22Rv1 (cell line): ENCODE measurements at regions not wholly inside any gene's neighbourhood (a gene's known extent, or its start where the extent isn't known, plus 50 kb on each side); places are given as distances from the start of the nearest gene placed in this dataset.

Experiments
- ZFX ChIP-seq: fragments of 450-650 bp; IDR thresholded peaks from 2 replicates; pipeline ENCODE4 v1.6.1; 2017; ENCODE audit warnings: antibody characterized with exemption, borderline replicate concordance
- TF ChIP-seq, protein P1 (sequence below): fragments of 450-650 bp; IDR thresholded peaks from 2 replicates; pipeline ENCODE4 v1.5.1; 2017; ENCODE audit warnings: mild to moderate bottlenecking

DNA sequence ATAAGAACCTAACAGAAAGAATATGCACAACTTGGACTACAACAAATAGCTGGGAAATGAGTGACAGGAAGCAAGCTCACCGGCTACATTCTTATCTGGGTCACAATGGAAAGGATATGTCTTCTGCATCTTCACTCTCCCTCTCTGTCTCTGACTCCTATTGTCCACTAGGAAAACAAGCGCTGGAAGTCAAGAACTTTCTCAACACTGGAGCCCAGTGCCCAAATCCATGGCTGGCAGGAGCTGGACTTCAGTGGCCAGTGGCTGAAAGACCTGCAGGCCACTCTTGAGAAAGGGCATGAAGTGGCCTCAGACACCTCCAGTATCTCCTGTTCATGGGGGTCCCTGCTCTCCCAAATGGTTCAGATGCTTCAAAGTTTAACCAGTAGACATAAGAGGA is 62.0 kb downstream of the FAM50B start:
- TF ChIP-seq, protein P1, sequence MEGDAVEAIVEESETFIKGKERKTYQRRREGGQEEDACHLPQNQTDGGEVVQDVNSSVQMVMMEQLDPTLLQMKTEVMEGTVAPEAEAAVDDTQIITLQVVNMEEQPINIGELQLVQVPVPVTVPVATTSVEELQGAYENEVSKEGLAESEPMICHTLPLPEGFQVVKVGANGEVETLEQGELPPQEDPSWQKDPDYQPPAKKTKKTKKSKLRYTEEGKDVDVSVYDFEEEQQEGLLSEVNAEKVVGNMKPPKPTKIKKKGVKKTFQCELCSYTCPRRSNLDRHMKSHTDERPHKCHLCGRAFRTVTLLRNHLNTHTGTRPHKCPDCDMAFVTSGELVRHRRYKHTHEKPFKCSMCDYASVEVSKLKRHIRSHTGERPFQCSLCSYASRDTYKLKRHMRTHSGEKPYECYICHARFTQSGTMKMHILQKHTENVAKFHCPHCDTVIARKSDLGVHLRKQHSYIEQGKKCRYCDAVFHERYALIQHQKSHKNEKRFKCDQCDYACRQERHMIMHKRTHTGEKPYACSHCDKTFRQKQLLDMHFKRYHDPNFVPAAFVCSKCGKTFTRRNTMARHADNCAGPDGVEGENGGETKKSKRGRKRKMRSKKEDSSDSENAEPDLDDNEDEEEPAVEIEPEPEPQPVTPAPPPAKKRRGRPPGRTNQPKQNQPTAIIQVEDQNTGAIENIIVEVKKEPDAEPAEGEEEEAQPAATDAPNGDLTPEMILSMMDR: no peak
- no peak for TF ChIP-seq ZFX
